ENCODE measurements at regions not wholly inside any gene's neighbourhood (a gene's known extent, or its start where the extent isn't known, plus 50 kb on each side); places are given as distances from the start of the nearest gene placed in this dataset.

- H3K9me3 ChIP-seq (ENCODE audit: low read length): no peaks in the 10 kb centered on the region
- H3K9me2 ChIP-seq (replicated peaks; ENCODE audit: low read length): no peaks in the 10 kb centered on the region
- no peaks in the 10 kb centered on the region for H3F3A ChIP-seq (ENCODE audit: low read length, unreplicated experiment)
- no peak overlapping the region for H2AFZ ChIP-seq (ENCODE audit: low read length)
- H3K4me3 ChIP-seq (ENCODE audit: low read length): no peak overlapping the region
- no peak for DNase-seq
- H3K9ac ChIP-seq (ENCODE audit: low read length): no peak overlapping the region
- POLR2A ChIA-PET (ENCODE audit: unreplicated experiment): no interaction called here
- CTCF ChIA-PET: no interaction called here
- ATAC-seq: no peak
- H3K27me3 ChIP-seq (ENCODE audit: low read length): no peaks in the 10 kb centered on the region
- TF ChIP-seq EZH2 (IDR thresholded peaks at IDR 0.05; ENCODE audit: low read length, unreplicated experiment) (no peak), EZH2phosphoT487 (IDR thresholded peaks at IDR 0.05; ENCODE audit: borderline replicate concordance, low read length) (no peak)
- TF ChIP-seq, protein P1, sequence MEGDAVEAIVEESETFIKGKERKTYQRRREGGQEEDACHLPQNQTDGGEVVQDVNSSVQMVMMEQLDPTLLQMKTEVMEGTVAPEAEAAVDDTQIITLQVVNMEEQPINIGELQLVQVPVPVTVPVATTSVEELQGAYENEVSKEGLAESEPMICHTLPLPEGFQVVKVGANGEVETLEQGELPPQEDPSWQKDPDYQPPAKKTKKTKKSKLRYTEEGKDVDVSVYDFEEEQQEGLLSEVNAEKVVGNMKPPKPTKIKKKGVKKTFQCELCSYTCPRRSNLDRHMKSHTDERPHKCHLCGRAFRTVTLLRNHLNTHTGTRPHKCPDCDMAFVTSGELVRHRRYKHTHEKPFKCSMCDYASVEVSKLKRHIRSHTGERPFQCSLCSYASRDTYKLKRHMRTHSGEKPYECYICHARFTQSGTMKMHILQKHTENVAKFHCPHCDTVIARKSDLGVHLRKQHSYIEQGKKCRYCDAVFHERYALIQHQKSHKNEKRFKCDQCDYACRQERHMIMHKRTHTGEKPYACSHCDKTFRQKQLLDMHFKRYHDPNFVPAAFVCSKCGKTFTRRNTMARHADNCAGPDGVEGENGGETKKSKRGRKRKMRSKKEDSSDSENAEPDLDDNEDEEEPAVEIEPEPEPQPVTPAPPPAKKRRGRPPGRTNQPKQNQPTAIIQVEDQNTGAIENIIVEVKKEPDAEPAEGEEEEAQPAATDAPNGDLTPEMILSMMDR (conservative IDR thresholded peaks at IDR 0.05; ENCODE audit: low read depth, low read length): no peak
- intact Hi-C loops (cut with micrococcal nuclease): no loop called here
- no peaks in the 10 kb centered on the region for H4K20me1 ChIP-seq (ENCODE audit: low read length)
- no peak overlapping the region for H3K27ac ChIP-seq (ENCODE audit: low read length)
- no peak overlapping the region for H3K4me2 ChIP-seq (ENCODE audit: low read length)
- no TSS peak for BruUV-seq (replicated peaks)
- H3K79me2 ChIP-seq (ENCODE audit: low read length): peaks cover 11% of the 10 kb centered on the region; the same call in 1 of the 2 replicates
- no peaks in the 10 kb centered on the region for H3K4me1 ChIP-seq (ENCODE audit: insufficient read depth, low read length)
- no peaks in the 10 kb centered on the region for H3K36me3 ChIP-seq (ENCODE audit: low read depth, low read length)
Observed at GRCh38 chr17:63096426-63096825, 130.4 kb downstream of the TANC2 start.

- Histone ChIP-seq H3K4me2 (ENCODE audit: low read length) (no peak overlapping the region), H3K4me1 (ENCODE audit: insufficient read depth, low read length) (no peaks in the 10 kb centered on the region), H3F3A (ENCODE audit: low read length, unreplicated experiment) (no peaks in the 10 kb centered on the region), H3K9me3 (ENCODE audit: low read length) (no peaks in the 10 kb centered on the region), H3K9ac (ENCODE audit: low read length) (no peak overlapping the region), H3K27ac (ENCODE audit: low read length) (no peak overlapping the region), H3K36me3 (ENCODE audit: low read depth, low read length) (no peaks in the 10 kb centered on the region), H3K9me2 (replicated peaks; ENCODE audit: low read length) (no peaks in the 10 kb centered on the region), H3K27me3 (ENCODE audit: low read length) (no peaks in the 10 kb centered on the region), H3K79me2 (ENCODE audit: low read length) (no peaks in the 10 kb centered on the region), H2AFZ (ENCODE audit: low read length) (no peak overlapping the region), H3K4me3 (ENCODE audit: low read length) (no peak overlapping the region), H4K20me1 (ENCODE audit: low read length) (no peaks in the 10 kb centered on the region)
- BruUV-seq (replicated peaks): no TSS peak
- intact Hi-C loops (cut with micrococcal nuclease): no loop called here
- TF ChIP-seq EZH2phosphoT487 (IDR thresholded peaks at IDR 0.05; ENCODE audit: borderline replicate concordance, low read length) (no peak), EZH2 (IDR thresholded peaks at IDR 0.05; ENCODE audit: low read length, unreplicated experiment) (no peak)
- TF ChIP-seq, protein P1 (conservative IDR thresholded peaks at IDR 0.05; ENCODE audit: low read depth, low read length): no peak
- CTCF ChIA-PET: no interaction called here
- POLR2A ChIA-PET (ENCODE audit: unreplicated experiment): no interaction called here
- ATAC-seq (no peak), DNase-seq (no peak)
Observed at GRCh38 chr17:63099425-63099824, 133.4 kb downstream of the TANC2 start.

DNA sequence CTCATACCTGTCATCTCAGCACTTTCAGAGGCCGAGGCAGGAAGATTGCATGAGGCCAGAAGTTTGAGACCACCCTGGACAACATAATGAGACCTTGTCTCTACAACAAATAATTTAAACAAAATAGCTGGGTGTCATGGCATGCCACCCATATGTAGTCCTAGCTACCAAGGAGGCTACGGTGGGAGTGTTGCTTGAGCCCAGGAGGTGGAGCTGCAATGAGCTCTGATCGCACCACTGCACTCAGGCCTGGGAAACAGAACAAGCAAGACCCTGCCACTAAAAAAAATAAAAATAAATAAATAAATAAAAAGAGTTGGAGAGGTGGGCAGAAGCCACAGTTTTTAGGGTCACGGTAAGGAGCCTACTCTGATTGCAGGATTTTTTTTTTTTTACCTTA, 136.0 kb downstream of the TANC2 start:
- TF ChIP-seq EZH2 (IDR thresholded peaks at IDR 0.05; ENCODE audit: low read length, unreplicated experiment) (no peak), EZH2phosphoT487 (IDR thresholded peaks at IDR 0.05; ENCODE audit: borderline replicate concordance, low read length) (no peak)
- TF ChIP-seq, protein P1 (conservative IDR thresholded peaks at IDR 0.05; ENCODE audit: low read depth, low read length): no peak
- CTCF ChIA-PET: no interaction called here

More for the DNA sequence above, 136.0 kb downstream of the TANC2 start:
- Histone ChIP-seq H4K20me1 (ENCODE audit: low read length) (no peaks in the 10 kb centered on the region), H3F3A (ENCODE audit: low read length, unreplicated experiment) (no peaks in the 10 kb centered on the region), H3K9ac (ENCODE audit: low read length) (no peak overlapping the region), H3K36me3 (ENCODE audit: low read depth, low read length) (no peaks in the 10 kb centered on the region), H2AFZ (ENCODE audit: low read length) (no peak overlapping the region), H3K4me2 (ENCODE audit: low read length) (no peak overlapping the region), H3K4me1 (ENCODE audit: insufficient read depth, low read length) (no peaks in the 10 kb centered on the region), H3K27ac (ENCODE audit: low read length) (no peak overlapping the region), H3K4me3 (ENCODE audit: low read length) (no peak overlapping the region), H3K9me2 (replicated peaks; ENCODE audit: low read length) (no peaks in the 10 kb centered on the region), H3K79me2 (ENCODE audit: low read length) (no peaks in the 10 kb centered on the region), H3K27me3 (ENCODE audit: low read length) (no peaks in the 10 kb centered on the region), H3K9me3 (ENCODE audit: low read length) (no peaks in the 10 kb centered on the region)
- intact Hi-C loops (cut with micrococcal nuclease): no loop called here
- no peak for ATAC-seq
- DNase-seq: no peak
- BruUV-seq (replicated peaks): no TSS peak
- POLR2A ChIA-PET (ENCODE audit: unreplicated experiment): interaction anchor here (0.6 kb wide), 1 partner anchor 300 kb away, joined by 5 read pairs; no protein-coding TSS in a partner anchor

All from PC-3 (cell line).